Right atrium auricular region (tissue), 2 donors: ENCODE measurements at regions not wholly inside any gene's neighbourhood (a gene's known extent, or its start where the extent isn't known, plus 50 kb on each side); places are given as distances from the start of the nearest gene placed in this dataset.

Experiments
- DNase-seq: peaks from one replicate; pipeline ENCODE4 v3.0.0-alpha.2; 2019; ENCODE audit warnings: low spot score
- H3K27ac ChIP-seq, 2 donors: fragments of 200-600 bp; sonication (generic); 1 replicate in 1 of 2; 2 replicates in 1 of 2; pipeline ENCODE4 v1.5.1; 2016 to 2019
- H3K27me3 ChIP-seq, 2 donors: fragments of 200-600 bp; sonication (generic); one replicate each; pipeline versions ENCODE4 v1.5.1 to v1.6.0; 2017 to 2019
- H3K36me3 ChIP-seq: fragments of 200-600 bp; sonication (generic); one replicate; pipeline ENCODE4 v1.5.1; 2016
- H3K4me1 ChIP-seq, 2 donors: fragments of 200-600 bp; sonication (generic); one replicate each; pipeline versions ENCODE4 v1.5.1 to v1.6.0; 2017 to 2019
- H3K4me3 ChIP-seq, 2 donors: fragments of 200-600 bp; sonication (generic); 1 replicate in 1 of 2; 2 replicates in 1 of 2; pipeline ENCODE4 v1.5.1; 2017 to 2019; ENCODE audit warnings: mild to moderate bottlenecking in 1 of 2, moderate library complexity in 1 of 2
- H3K9me3 ChIP-seq, 2 donors: fragments of 200-600 bp; sonication (generic); one replicate each; pipeline ENCODE4 v1.5.1; 2019
- TF ChIP-seq, protein P1 (sequence below), 2 donors: fragments of 200-600 bp; sonication (generic); IDR thresholded peaks; one replicate each; pipeline ENCODE4 v1.5.1; 2019; ENCODE audit warnings: antibody characterized with exemption in 2 of 2

DNA sequence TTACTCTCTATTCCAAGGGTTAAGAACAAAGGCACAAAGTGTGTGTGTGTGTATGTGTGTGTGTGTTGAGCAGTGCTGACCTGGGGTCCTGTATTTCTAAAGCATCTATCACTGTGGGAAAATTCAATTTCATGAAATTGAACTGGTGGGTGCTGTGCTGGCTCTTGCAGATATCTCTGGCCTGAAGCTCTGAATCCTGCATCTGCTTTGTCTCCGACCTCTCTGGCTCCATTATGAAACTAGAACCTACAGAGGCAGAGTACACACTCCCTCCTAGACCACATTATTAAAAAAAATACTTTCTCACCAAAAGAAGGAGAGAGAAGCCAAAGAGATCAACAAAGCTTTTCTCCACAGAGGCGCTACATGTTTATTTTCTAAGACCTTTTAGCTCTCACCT is 88.4 kb upstream of the PDE4B start:
- Histone ChIP-seq H3K4me3 (no peak overlapping the region), H3K4me1 (no peaks in the 10 kb centered on the region), H3K27ac (no peak overlapping the region), H3K36me3 (no peaks in the 10 kb centered on the region), H3K9me3 (no peaks in the 10 kb centered on the region), H3K27me3 (no peaks in the 10 kb centered on the region)
- TF ChIP-seq, protein P1, sequence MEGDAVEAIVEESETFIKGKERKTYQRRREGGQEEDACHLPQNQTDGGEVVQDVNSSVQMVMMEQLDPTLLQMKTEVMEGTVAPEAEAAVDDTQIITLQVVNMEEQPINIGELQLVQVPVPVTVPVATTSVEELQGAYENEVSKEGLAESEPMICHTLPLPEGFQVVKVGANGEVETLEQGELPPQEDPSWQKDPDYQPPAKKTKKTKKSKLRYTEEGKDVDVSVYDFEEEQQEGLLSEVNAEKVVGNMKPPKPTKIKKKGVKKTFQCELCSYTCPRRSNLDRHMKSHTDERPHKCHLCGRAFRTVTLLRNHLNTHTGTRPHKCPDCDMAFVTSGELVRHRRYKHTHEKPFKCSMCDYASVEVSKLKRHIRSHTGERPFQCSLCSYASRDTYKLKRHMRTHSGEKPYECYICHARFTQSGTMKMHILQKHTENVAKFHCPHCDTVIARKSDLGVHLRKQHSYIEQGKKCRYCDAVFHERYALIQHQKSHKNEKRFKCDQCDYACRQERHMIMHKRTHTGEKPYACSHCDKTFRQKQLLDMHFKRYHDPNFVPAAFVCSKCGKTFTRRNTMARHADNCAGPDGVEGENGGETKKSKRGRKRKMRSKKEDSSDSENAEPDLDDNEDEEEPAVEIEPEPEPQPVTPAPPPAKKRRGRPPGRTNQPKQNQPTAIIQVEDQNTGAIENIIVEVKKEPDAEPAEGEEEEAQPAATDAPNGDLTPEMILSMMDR (IDR thresholded peaks at IDR 0.05) = no peak
- no peak for DNase-seq

DNA sequence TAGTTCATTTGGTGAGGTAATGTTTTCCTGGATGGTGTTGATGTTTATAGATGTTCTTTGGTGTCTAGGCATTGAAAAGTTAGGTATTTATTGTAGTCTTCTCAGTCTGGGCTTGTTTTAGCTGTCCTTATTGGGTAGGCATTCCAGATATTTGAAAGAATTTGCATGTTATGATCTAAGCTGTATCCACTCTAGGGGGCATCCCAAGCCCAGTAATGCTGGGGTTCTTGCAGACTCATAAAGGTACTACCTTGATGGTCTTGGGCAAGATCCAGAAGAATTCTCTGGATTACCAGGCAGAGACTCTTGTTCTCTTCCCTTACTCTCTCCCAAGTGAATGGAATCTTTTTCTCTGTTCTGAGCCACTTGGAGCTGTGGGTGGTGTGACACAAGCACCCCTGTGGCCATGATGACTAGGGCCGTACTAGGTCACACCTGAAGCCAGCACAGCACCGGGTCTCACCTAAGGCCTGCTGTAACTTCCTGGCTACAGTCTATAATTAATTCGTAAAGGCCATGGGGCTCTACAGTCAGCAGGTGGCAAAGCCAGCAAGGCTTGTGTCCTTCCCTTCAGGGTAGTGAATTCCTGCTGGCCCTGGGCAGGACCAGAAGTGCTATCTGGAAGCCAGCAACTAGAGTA is 74.8 kb upstream of the PDE4B start:
- Histone ChIP-seq H3K4me1 (no peaks in the 10 kb centered on the region), H3K36me3 (no peaks in the 10 kb centered on the region), H3K27ac (no peak overlapping the region), H3K27me3 (no peaks in the 10 kb centered on the region), H3K9me3 (no peaks in the 10 kb centered on the region), H3K4me3 (no peak overlapping the region)
- DNase-seq = no peak
- TF ChIP-seq, protein P1 (IDR thresholded peaks at IDR 0.05) = no peak

DNA sequence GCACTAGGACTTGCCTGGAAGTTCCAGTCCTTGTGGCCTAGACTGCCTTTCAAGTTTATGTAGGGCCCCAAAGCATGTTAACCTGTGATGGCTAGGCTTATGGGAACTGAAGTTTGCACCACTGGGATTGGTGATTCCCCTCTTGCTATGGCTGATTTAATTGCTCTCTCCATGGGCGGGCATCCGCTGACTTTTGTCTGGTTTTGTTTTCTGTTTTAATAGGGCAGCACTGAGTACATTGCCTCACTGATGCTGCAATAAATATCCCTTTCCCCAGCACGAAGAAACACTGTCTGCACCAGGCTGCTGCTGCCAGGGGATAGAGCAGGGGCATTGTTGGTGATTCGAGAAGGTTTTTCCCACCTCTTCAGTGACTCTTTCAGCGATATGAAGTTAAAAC is 73.3 kb upstream of the PDE4B start:
- DNase-seq = no peak
- H3K9me3 ChIP-seq = no peaks in the 10 kb centered on the region
- no peak overlapping the region for H3K4me3 ChIP-seq
- no peaks in the 10 kb centered on the region for H3K4me1 ChIP-seq
- no peaks in the 10 kb centered on the region for H3K36me3 ChIP-seq
- H3K27me3 ChIP-seq = no peaks in the 10 kb centered on the region
- H3K27ac ChIP-seq = no peak overlapping the region
- TF ChIP-seq, protein P1 (IDR thresholded peaks at IDR 0.05) = no peak

DNA sequence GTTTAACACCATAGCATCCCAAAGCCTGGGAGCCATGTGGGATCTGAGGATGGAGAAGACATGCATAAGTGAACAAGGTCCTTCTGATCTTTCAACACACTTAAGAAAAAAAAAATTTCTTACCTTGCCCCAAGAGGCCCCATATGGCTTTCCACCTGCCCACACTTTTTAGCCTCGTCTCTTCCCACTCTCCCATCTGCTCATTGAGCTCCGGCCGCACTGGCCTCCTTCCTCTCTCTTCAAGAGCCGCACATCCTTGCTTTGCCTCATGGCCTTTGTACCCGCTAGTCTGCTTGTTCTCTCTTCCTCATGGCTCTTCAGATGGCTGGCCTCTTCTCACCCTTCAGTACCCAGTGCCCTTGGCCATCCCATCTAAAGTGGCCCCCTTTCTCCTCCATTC is 70.2 kb upstream of the PDE4B start:
- DNase-seq = no peak
- H3K27me3 ChIP-seq = no peaks in the 10 kb centered on the region
- TF ChIP-seq, protein P1 (IDR thresholded peaks at IDR 0.05) = no peak

DNA sequence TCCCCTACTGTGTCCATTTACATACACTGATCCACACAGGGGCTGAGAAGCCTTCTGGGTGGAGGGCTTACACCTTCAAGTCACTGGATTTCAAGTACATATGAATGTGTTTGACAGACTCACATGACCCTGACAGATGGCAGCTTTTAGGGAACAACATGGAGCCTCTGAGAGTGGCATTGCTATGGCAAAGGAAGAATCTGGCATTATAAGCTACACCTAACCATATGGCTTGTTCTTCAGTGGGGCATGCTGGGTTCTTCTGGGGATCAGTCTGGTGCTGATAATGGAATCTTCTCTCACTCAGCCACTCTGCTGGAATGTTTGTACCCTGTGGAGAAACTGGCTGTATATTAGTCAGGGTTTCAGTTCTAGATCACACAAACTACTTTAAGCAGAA is 68.5 kb upstream of the PDE4B start:
- DNase-seq = no peak
- Histone ChIP-seq H3K4me1 (no peaks in the 10 kb centered on the region), H3K27me3 (no peaks in the 10 kb centered on the region), H3K4me3 (no peak overlapping the region), H3K36me3 (no peaks in the 10 kb centered on the region), H3K27ac (no peak overlapping the region), H3K9me3 (no peaks in the 10 kb centered on the region)
- TF ChIP-seq, protein P1 (IDR thresholded peaks at IDR 0.05) = no peak

More for the DNA sequence above, 70.2 kb upstream of the PDE4B start:
- Histone ChIP-seq H3K9me3 (no peaks in the 10 kb centered on the region), H3K4me3 (no peak overlapping the region), H3K4me1 (no peaks in the 10 kb centered on the region), H3K27ac (no peak overlapping the region), H3K36me3 (no peaks in the 10 kb centered on the region)

DNA sequence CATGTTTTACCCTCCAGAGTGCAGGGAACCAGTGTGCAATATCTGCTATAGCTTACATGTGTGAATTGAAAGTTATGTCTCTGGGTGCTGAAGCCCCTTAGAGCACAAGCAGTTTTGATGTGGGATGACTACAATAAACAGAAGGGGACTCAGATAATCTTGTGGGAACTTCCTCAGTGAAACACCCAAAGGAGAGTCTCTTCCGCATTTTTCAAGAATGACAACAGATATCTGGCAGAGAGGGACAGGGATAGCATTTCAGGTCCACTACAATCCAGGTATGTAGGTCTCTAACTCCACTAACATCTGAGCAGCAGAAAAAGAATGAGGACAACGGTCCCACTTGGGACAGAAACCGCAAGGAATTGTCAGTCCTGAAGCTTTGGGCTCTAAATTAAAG is 67.6 kb upstream of the PDE4B start:
- no peak overlapping the region for H3K4me3 ChIP-seq
- no peaks in the 10 kb centered on the region for H3K36me3 ChIP-seq

More for the DNA sequence above, 67.6 kb upstream of the PDE4B start:
- Histone ChIP-seq H3K27me3 (no peaks in the 10 kb centered on the region), H3K27ac (no peak overlapping the region), H3K9me3 (no peaks in the 10 kb centered on the region), H3K4me1 (no peaks in the 10 kb centered on the region)
- no peak for DNase-seq
- TF ChIP-seq, protein P1 (IDR thresholded peaks at IDR 0.05) = no peak
